Neural progenitor cell (in vitro differentiated cells): ENCODE measurements at regions not wholly inside any gene's neighbourhood (a gene's known extent, or its start where the extent isn't known, plus 50 kb on each side); places are given as distances from the start of the nearest gene placed in this dataset.

ENCODE experiments used
- DNase-seq: peaks from one replicate; pipeline ENCODE4 v3.0.0-alpha.2; 2016; ENCODE audit warnings: low spot score
- H2AFZ ChIP-seq: fragments of 200-600 bp; sonication (generic); replicated peaks from 2 replicates; pipeline ENCODE4 v1.6.1; 2016; ENCODE audit warnings: antibody characterized with exemption
- H3F3A ChIP-seq: fragments of 200-600 bp; sonication (generic); 2 replicates; pipeline ENCODE4 v1.6.1; 2016; ENCODE audit warnings: antibody characterized with exemption, low read depth
- H3K27ac ChIP-seq: fragments of 200-600 bp; sonication (generic); 2 replicates; pipeline ENCODE4 v1.5.1; 2016; ENCODE audit warnings: mild to moderate bottlenecking
- H3K27me3 ChIP-seq: fragments of 200-600 bp; sonication (generic); 2 replicates; pipeline ENCODE4 v1.6.1; 2016; ENCODE audit warnings: mild to moderate bottlenecking, moderate library complexity
- H3K36me3 ChIP-seq: fragments of 200-600 bp; sonication (generic); 2 replicates; pipeline ENCODE4 v1.5.1; 2016
- H3K4me1 ChIP-seq: fragments of 200-600 bp; sonication (generic); 2 replicates; pipeline ENCODE4 v1.6.1; 2016; ENCODE audit warnings: mixed run types
- H3K4me2 ChIP-seq: fragments of 200-600 bp; sonication (generic); 2 replicates; pipeline ENCODE4 v1.6.1; 2016
- H3K4me3 ChIP-seq: fragments of 200-600 bp; sonication (generic); 2 replicates; pipeline ENCODE4 v1.5.1; 2016
- H3K79me2 ChIP-seq: fragments of 200-600 bp; sonication (generic); 2 replicates; pipeline ENCODE4 v1.6.1; 2016; ENCODE audit warnings: low read depth
- H3K9ac ChIP-seq: fragments of 200-600 bp; sonication (generic); 2 replicates; pipeline ENCODE4 v1.6.1; 2016
- H3K9me3 ChIP-seq: fragments of 200-600 bp; sonication (generic); 2 replicates; pipeline ENCODE4 v1.5.1; 2016; ENCODE audit warnings: low read depth
- H4K20me1 ChIP-seq: fragments of 200-600 bp; sonication (generic); 2 replicates; pipeline ENCODE4 v1.6.1; 2016; ENCODE audit warnings: low read depth
- H3K27ac Mint-ChIP-seq: 3 replicates; pipeline ENCODE4 v1.8.0; 2021; ENCODE audit warnings: mixed read lengths
- H3K27me3 Mint-ChIP-seq: 2 replicates; pipeline ENCODE4 v1.8.0; 2022; ENCODE audit warnings: low read depth, mild to moderate bottlenecking, inconsistent platforms, moderate library complexity, mixed read lengths; ENCODE audit not compliant: insufficient read depth
- H3K36me3 Mint-ChIP-seq: 3 replicates; pipeline ENCODE4 v1.8.0; 2021; ENCODE audit warnings: mixed read lengths
- H3K4me1 Mint-ChIP-seq: 3 replicates; pipeline ENCODE4 v1.8.0; 2021; ENCODE audit warnings: mixed read lengths
- H3K4me3 Mint-ChIP-seq: 3 replicates; pipeline ENCODE4 v1.8.0; 2021; ENCODE audit warnings: mild to moderate bottlenecking, moderate library complexity, mixed read lengths
- H3K9me3 Mint-ChIP-seq: 3 replicates; pipeline ENCODE4 v1.8.0; 2020; ENCODE audit warnings: mixed read lengths
- CTCF ChIP-seq: fragments of 200-600 bp; sonication (generic); IDR thresholded peaks from 2 replicates; pipeline ENCODE4 v1.5.1; 2017; ENCODE audit warnings: antibody characterized with exemption, mild to moderate bottlenecking
- EZH2 ChIP-seq: fragments of 200-600 bp; sonication (generic); IDR thresholded peaks from 2 replicates; pipeline ENCODE4 v1.6.1; 2017; ENCODE audit warnings: antibody characterized with exemption, mild to moderate bottlenecking, moderate library complexity
- EZH2phosphoT487 ChIP-seq: fragments of 200-600 bp; sonication (generic); IDR thresholded peaks from 2 replicates; pipeline ENCODE4 v1.6.1; 2017; ENCODE audit warnings: antibody characterized with exemption

- Mint-ChIP-seq H3K36me3 (no peaks in the 10 kb centered on the region), H3K9me3 (peaks cover 3% of the 10 kb centered on the region), H3K4me3 (no peak overlapping the region), H3K27me3 (no peaks in the 10 kb centered on the region), H3K4me1 (peaks cover 5% of the 10 kb centered on the region), H3K27ac (no peak overlapping the region)
- no peak overlapping the region for H3K4me2 ChIP-seq
- H3K4me1 ChIP-seq: no peaks in the 10 kb centered on the region
- H3K27ac ChIP-seq: no peak overlapping the region
- no peaks in the 10 kb centered on the region for H3K27me3 ChIP-seq
- no peaks in the 10 kb centered on the region for H3K36me3 ChIP-seq
- TF ChIP-seq EZH2: no peak
- TF ChIP-seq EZH2phosphoT487: no peak
- no peak for TF ChIP-seq CTCF
- no peaks in the 10 kb centered on the region for H3F3A ChIP-seq
- no peak overlapping the region for H3K9ac ChIP-seq
- no peaks in the 10 kb centered on the region for H3K79me2 ChIP-seq
- H3K4me3 ChIP-seq: no peak overlapping the region
- no peak overlapping the region for H2AFZ ChIP-seq
- DNase-seq: no peak
- no peaks in the 10 kb centered on the region for H3K9me3 ChIP-seq
- H4K20me1 ChIP-seq: no peaks in the 10 kb centered on the region
These were observed 490.3 kb downstream of the NR2F1-AS1 start for GRCh38 chr5:93090698-93091097.

DNA sequence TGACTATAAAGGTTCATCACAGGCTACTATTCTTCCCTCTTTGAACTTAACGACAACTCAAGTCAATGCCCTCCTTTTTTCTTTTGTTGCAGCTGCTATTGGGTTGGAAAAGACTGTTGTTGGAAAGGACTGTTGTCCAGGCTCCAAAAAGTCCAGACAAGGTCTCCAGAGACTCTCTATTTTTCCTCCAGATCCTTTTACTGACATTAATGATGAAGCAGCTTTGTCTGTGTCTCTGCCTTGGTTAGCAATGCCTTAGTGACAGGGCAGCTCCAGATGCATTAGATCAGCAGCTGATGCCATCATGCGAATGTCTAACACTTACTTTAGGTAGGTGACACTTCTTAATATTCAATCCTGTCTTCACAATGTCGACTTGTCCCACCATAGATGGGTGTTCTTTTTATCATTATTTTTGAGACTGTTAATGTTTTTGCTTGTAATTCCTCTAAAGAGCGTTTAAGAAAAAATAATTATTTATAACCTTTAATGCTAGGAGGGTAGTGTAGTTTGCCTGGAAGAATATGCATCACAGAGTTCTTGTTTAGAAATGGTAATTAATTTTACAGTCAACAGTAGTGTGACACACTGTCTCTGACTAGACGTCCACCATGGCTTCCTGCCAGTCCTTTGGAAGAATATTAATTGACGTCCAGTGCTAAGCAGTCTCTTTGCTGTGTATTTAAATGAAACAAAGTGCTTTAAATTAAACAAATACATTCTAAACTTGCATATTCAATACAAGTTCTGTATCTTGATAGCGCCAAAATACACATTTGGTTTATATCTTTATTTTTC lies 492.2 kb downstream of the NR2F1-AS1 start:
- H3K27ac Mint-ChIP-seq: no peak overlapping the region
- H3K27me3 Mint-ChIP-seq: no peaks in the 10 kb centered on the region
- no peak overlapping the region for H3K9ac ChIP-seq
- H3F3A ChIP-seq: no peaks in the 10 kb centered on the region
- H3K9me3 Mint-ChIP-seq: no peaks in the 10 kb centered on the region
- no peaks in the 10 kb centered on the region for H3K27me3 ChIP-seq
- no peak overlapping the region for H3K4me3 Mint-ChIP-seq
- TF ChIP-seq CTCF: no peak
- TF ChIP-seq EZH2: no peak
- TF ChIP-seq EZH2phosphoT487: no peak
- no peak overlapping the region for H3K4me2 ChIP-seq
- H2AFZ ChIP-seq: no peak overlapping the region
- H4K20me1 ChIP-seq: no peaks in the 10 kb centered on the region
- no peak for DNase-seq
- peaks cover 5% of the 10 kb centered on the region for H3K4me1 Mint-ChIP-seq
- no peaks in the 10 kb centered on the region for H3K9me3 ChIP-seq
- H3K79me2 ChIP-seq: no peaks in the 10 kb centered on the region
- H3K4me3 ChIP-seq: no peak overlapping the region
- no peaks in the 10 kb centered on the region for H3K36me3 Mint-ChIP-seq
- H3K36me3 ChIP-seq: no peaks in the 10 kb centered on the region
- no peaks in the 10 kb centered on the region for H3K4me1 ChIP-seq
- H3K27ac ChIP-seq: no peak overlapping the region

DNA sequence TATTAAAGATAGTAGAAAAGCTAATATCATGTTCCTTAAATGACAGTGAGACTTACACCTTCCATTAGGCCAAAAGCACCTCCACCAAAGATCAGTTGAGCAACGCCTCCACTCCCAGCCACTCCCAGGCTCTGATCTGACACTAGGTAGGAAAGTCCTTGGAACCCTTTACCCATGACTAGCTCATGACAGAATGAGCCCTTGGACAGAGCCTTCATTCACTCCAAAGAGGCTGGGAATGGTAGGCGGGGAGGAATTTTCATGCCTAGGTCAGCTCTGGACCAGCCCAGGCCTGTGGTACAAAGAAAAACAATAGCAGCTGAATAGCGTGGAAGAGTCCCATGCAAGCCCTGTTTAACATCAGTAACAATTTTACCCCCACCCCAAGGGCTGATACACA lies 493.7 kb downstream of the NR2F1-AS1 start:
- TF ChIP-seq EZH2phosphoT487: no peak
- TF ChIP-seq EZH2: no peak
- no peak for TF ChIP-seq CTCF
- H3K27ac ChIP-seq: no peak overlapping the region
- no peak overlapping the region for H3K4me3 ChIP-seq
- H3K79me2 ChIP-seq: no peaks in the 10 kb centered on the region
- no peaks in the 10 kb centered on the region for H3K9me3 ChIP-seq
- DNase-seq: no peak
- no peaks in the 10 kb centered on the region for H3K27me3 ChIP-seq
- no peak overlapping the region for H3K9ac ChIP-seq
- no peaks in the 10 kb centered on the region for H3K27me3 Mint-ChIP-seq
- no peaks in the 10 kb centered on the region for H4K20me1 ChIP-seq
- no peak overlapping the region for H3K4me3 Mint-ChIP-seq
- no peak overlapping the region for H3K4me2 ChIP-seq
- no peaks in the 10 kb centered on the region for H3F3A ChIP-seq
- H3K4me1 ChIP-seq: no peaks in the 10 kb centered on the region
- no peak overlapping the region for H3K27ac Mint-ChIP-seq
- no peaks in the 10 kb centered on the region for H3K9me3 Mint-ChIP-seq
- no peaks in the 10 kb centered on the region for H3K36me3 Mint-ChIP-seq
- no peak overlapping the region for H2AFZ ChIP-seq
- H3K36me3 ChIP-seq: no peaks in the 10 kb centered on the region
- H3K4me1 Mint-ChIP-seq: peaks cover 2% of the 10 kb centered on the region
